A549 (cell line): ENCODE measurements at regions not wholly inside any gene's neighbourhood (a gene's known extent, or its start where the extent isn't known, plus 50 kb on each side); places are given as distances from the start of the nearest gene placed in this dataset.

ENCODE experiments used
- CEBPB ChIP-seq, 2 experiments: fragments of >200 bp in 1 of 2; sonication (Bioruptor Twin) in 1 of 2; formaldehyde crosslinking in 1 of 2; IDR thresholded peaks; 2 replicates each; pipeline ENCODE4 v1.6.1; 2012 to 2016
- CTCF ChIP-seq: fragments of >200 bp; sonication (Bioruptor Twin); formaldehyde crosslinking; IDR thresholded peaks from 3 replicates; pipeline ENCODE4 v1.5.1; 2016
- EP300 ChIP-seq, 2 experiments: fragments of >200 bp; sonication (Bioruptor Twin); formaldehyde crosslinking; IDR thresholded peaks; 2 replicates in 1 of 2; 3 replicates in 1 of 2; pipeline ENCODE4 v1.6.1; 2016 to 2017
- MAX ChIP-seq: IDR thresholded peaks from 2 replicates; pipeline ENCODE4 v1.6.1; 2012
- PBX3 ChIP-seq: IDR thresholded peaks from 2 replicates; pipeline ENCODE4 v1.6.1; 2012
- PHF8 ChIP-seq: fragments of 200-600 bp; sonication (generic); IDR thresholded peaks from 2 replicates; pipeline ENCODE4 v1.6.1; 2016; ENCODE audit warnings: low read depth, mild to moderate bottlenecking, antibody characterized with exemption, moderate library complexity, borderline replicate concordance
- SMC3 ChIP-seq: fragments of >200 bp; sonication (Bioruptor Twin); formaldehyde crosslinking; IDR thresholded peaks from 3 replicates; pipeline ENCODE4 v1.6.1; 2018; ENCODE audit warnings: inconsistent platforms

- no peak for TF ChIP-seq EP300 (IDR thresholded peaks at IDR 0.05)
- TF ChIP-seq PHF8, result no peak
- TF ChIP-seq CTCF, result no peak
- no peak for TF ChIP-seq PBX3
- TF ChIP-seq SMC3, result no peak
- TF ChIP-seq CEBPB (IDR thresholded peaks at IDR 0.05), result no peak
- no peak for TF ChIP-seq MAX
Observed at GRCh38 chr5:58143181-58143580, 316.7 kb downstream of the PLK2 start.
